ENCODE measurements at regions not wholly inside any gene's neighbourhood (a gene's known extent, or its start where the extent isn't known, plus 50 kb on each side); places are given as distances from the start of the nearest gene placed in this dataset.
"Not testable (repeated sequence)": the region's sequence is repeated elsewhere in the genome, so short reads cannot be mapped to it uniquely, and the experiment has no call there.

- not testable (repeated sequence) for DNase-seq (ENCODE audit: low spot score)
Observed at GRCh38 chr18:65162086-65162485, 588.7 kb upstream of the CDH7 start.

- DNase-seq (ENCODE audit: low spot score), result no peak
Observed at GRCh38 chr18:65146482-65147021, 604.3 kb upstream of the CDH7 start.

- no peak for DNase-seq (ENCODE audit: low spot score)
Observed at GRCh38 chr18:65145312-65145711, 605.5 kb upstream of the CDH7 start.

GRCh38 chr18:65133610-65134009 lies 617.2 kb upstream of the CDH7 start:
- no peak for DNase-seq (ENCODE audit: low spot score)

- DNase-seq (ENCODE audit: low spot score), result no peak
Observed at GRCh38 chr18:65124633-65125032, 626.2 kb upstream of the CDH7 start.

GRCh38 chr18:65103864-65104263 lies 646.9 kb upstream of the CDH7 start:
- no peak for DNase-seq (ENCODE audit: low spot score)

GRCh38 chr18:65093346-65093745 lies 657.5 kb upstream of the CDH7 start:
- no peak for DNase-seq (ENCODE audit: low spot score)

- DNase-seq (ENCODE audit: low spot score), result peak; percentile 30
Observed at GRCh38 chr18:65091744-65092329, 659.0 kb upstream of the CDH7 start.

GRCh38 chr18:65082907-65083306 lies 667.9 kb upstream of the CDH7 start:
- no peak for DNase-seq (ENCODE audit: low spot score)

GRCh38 chr18:65081786-65082185 lies 669.0 kb upstream of the CDH7 start:
- no peak for DNase-seq (ENCODE audit: low spot score)

GRCh38 chr18:65073060-65073550 lies 677.7 kb upstream of the CDH7 start:
- no peak for DNase-seq (ENCODE audit: low spot score)

GRCh38 chr18:65057439-65058083 lies 693.3 kb upstream of the CDH7 start:
- no peak for DNase-seq (ENCODE audit: low spot score)

GRCh38 chr18:65056575-65056974 lies 694.2 kb upstream of the CDH7 start:
- no peak for DNase-seq (ENCODE audit: low spot score)

GRCh38 chr18:65049586-65049985 lies 701.2 kb upstream of the CDH7 start:
- no peak for DNase-seq (ENCODE audit: low spot score)

- no peak for DNase-seq (ENCODE audit: low spot score)
Observed at GRCh38 chr18:65039578-65039977, 711.2 kb upstream of the CDH7 start.

- DNase-seq (ENCODE audit: low spot score), result no peak
Observed at GRCh38 chr18:65035701-65036100, 715.1 kb upstream of the CDH7 start.

GRCh38 chr18:65025756-65026155 lies 725.1 kb upstream of the CDH7 start:
- no peak for DNase-seq (ENCODE audit: low spot score)

GRCh38 chr18:65021021-65021420 lies 729.8 kb upstream of the CDH7 start:
- no peak for DNase-seq (ENCODE audit: low spot score)

GRCh38 chr18:65018184-65018583 lies 732.6 kb upstream of the CDH7 start:
- DNase-seq (ENCODE audit: low spot score), result no peak

- no peak for DNase-seq (ENCODE audit: low spot score)
Observed at GRCh38 chr18:65017372-65017760, 733.4 kb upstream of the CDH7 start.

GRCh38 chr18:65016631-65017371 lies 734.0 kb upstream of the CDH7 start:
- DNase-seq (ENCODE audit: low spot score), result no peak

GRCh38 chr18:64994370-64994769 lies 756.4 kb upstream of the CDH7 start:
- DNase-seq (ENCODE audit: low spot score), result no peak

- no peak for DNase-seq (ENCODE audit: low spot score)
Observed at GRCh38 chr18:64993695-64994094, 757.1 kb upstream of the CDH7 start.
